ENCODE measurements at regions not wholly inside any gene's neighbourhood (a gene's known extent, or its start where the extent isn't known, plus 50 kb on each side); places are given as distances from the start of the nearest gene placed in this dataset.
"Not testable (repeated sequence)": the region's sequence is repeated elsewhere in the genome, so short reads cannot be mapped to it uniquely, and the experiment has no call there.

- TF ChIP-seq, protein P1, sequence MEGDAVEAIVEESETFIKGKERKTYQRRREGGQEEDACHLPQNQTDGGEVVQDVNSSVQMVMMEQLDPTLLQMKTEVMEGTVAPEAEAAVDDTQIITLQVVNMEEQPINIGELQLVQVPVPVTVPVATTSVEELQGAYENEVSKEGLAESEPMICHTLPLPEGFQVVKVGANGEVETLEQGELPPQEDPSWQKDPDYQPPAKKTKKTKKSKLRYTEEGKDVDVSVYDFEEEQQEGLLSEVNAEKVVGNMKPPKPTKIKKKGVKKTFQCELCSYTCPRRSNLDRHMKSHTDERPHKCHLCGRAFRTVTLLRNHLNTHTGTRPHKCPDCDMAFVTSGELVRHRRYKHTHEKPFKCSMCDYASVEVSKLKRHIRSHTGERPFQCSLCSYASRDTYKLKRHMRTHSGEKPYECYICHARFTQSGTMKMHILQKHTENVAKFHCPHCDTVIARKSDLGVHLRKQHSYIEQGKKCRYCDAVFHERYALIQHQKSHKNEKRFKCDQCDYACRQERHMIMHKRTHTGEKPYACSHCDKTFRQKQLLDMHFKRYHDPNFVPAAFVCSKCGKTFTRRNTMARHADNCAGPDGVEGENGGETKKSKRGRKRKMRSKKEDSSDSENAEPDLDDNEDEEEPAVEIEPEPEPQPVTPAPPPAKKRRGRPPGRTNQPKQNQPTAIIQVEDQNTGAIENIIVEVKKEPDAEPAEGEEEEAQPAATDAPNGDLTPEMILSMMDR (IDR thresholded peaks at IDR 0.05; ENCODE audit: low read depth, low read length), result no peak
- no peak overlapping the region for H3K4me3 ChIP-seq (ENCODE audit: low read depth, low read length)
Measured at GRCh38 chr3:186454881-186455703, 89.1 kb downstream of the CRYGS start.

- TF ChIP-seq, protein P1 (IDR thresholded peaks at IDR 0.05; ENCODE audit: low read depth, low read length), result no peak
- no peak overlapping the region for H3K4me3 ChIP-seq (ENCODE audit: low read depth, low read length)
Measured at GRCh38 chr3:186453531-186453930, 90.6 kb downstream of the CRYGS start.

GRCh38 chr3:186452517-186452916 is 90.5 kb upstream of the DGKG start:
- TF ChIP-seq, protein P1 (IDR thresholded peaks at IDR 0.05; ENCODE audit: low read depth, low read length), result no peak

GRCh38 chr3:186451371-186451770 is 89.3 kb upstream of the DGKG start:
- TF ChIP-seq, protein P1 (IDR thresholded peaks at IDR 0.05; ENCODE audit: low read depth, low read length), result no peak
- H3K4me3 ChIP-seq (ENCODE audit: low read depth, low read length), result no peak overlapping the region

More at GRCh38 chr3:186452517-186452916, 90.5 kb upstream of the DGKG start:
- no peak overlapping the region for H3K4me3 ChIP-seq (ENCODE audit: low read depth, low read length)

GRCh38 chr3:186444974-186445373 is 82.9 kb upstream of the DGKG start:
- H3K4me3 ChIP-seq (ENCODE audit: low read depth, low read length), result no peak overlapping the region
- TF ChIP-seq, protein P1 (IDR thresholded peaks at IDR 0.05; ENCODE audit: low read depth, low read length), result no peak

GRCh38 chr3:186444288-186444687 is 82.3 kb upstream of the DGKG start:
- H3K4me3 ChIP-seq (ENCODE audit: low read depth, low read length), result no peak overlapping the region
- TF ChIP-seq, protein P1 (IDR thresholded peaks at IDR 0.05; ENCODE audit: low read depth, low read length), result no peak

DNA sequence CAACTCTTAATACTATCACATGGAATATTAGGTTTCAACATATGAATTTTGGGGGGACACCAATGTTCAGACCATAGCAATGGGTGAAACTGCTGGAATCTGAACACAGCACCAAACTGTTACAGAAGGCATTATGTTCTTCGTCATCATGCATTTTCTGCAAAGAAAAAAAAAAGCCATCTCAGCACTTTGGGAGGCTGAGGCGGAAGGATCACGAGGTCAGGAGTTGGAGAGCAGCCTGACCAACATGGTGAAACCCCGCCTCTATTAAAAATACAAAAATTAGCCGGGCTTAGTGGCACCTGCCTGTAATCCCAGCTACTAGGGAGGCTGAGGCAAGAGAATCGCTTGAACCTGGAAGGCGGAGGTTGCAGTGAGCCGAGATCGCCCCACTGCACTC is 80.9 kb upstream of the DGKG start:
- H3K4me3 ChIP-seq (ENCODE audit: low read depth, low read length), result not testable (repeated sequence)

DNA sequence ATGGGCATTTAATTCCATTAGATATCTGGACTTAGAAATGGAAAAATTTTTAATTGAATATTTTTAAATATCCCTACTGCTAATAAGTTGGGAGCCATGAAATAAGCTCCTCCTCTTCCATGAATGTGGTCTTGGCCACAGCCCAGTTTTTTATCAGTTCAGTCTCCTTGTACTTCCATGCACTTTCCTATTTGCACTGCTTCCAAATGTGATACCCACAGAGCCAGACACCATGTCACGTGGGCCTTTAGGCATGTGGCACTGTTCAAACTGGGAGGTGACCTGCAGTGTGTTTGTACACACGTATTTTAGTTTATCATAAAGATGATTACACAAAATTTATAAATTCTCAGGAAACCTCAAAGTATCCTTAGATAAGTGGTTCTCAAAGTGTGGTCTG is 80.1 kb upstream of the DGKG start:
- no peak overlapping the region for H3K4me3 ChIP-seq (ENCODE audit: low read depth, low read length)
- TF ChIP-seq, protein P1 (IDR thresholded peaks at IDR 0.05; ENCODE audit: low read depth, low read length), result no peak

Data from WI38 (cell line).